OCI-LY1 (cell line): ENCODE measurements at regions not wholly inside any gene's neighbourhood (a gene's known extent, or its start where the extent isn't known, plus 50 kb on each side); places are given as distances from the start of the nearest gene placed in this dataset.

Source experiments
- EZH2 ChIP-seq: fragments of 200-600 bp; sonication (generic), shearing (Covaris generic); IDR thresholded peaks from 2 replicates; pipeline ENCODE4 v1.8.0; 2017; ENCODE audit warnings: borderline replicate concordance, mixed run types, mild to moderate bottlenecking, antibody characterized with exemption, low read length, moderate library complexity, mixed read lengths
- TF ChIP-seq, protein P1 (sequence below): fragments of 200-600 bp; sonication (generic), shearing (Covaris generic); IDR thresholded peaks from 2 replicates; pipeline ENCODE4 v1.5.1; 2017; ENCODE audit warnings: mild to moderate bottlenecking, antibody characterized with exemption, low read length, moderate library complexity, mixed read lengths

DNA sequence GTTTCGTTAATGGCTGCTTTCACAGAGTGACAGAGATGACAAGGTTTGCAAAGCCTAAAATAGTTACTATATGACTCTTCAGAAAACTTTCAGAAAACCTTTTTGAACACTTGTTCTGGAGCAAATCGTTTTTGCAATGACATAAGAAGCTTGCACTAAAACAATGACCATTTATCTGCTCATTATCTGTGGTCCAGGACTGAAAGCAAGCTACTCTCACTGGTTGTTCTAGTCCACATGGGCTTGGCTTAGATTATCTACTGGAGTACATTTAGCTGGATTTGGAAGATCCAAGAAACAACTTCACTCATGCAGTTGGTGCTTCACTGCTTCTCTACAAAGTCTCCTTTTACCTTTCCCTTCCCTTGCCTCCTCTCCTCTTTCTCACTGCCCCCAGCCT is 1836.4 kb upstream of the AGA start:
- TF ChIP-seq, protein P1, sequence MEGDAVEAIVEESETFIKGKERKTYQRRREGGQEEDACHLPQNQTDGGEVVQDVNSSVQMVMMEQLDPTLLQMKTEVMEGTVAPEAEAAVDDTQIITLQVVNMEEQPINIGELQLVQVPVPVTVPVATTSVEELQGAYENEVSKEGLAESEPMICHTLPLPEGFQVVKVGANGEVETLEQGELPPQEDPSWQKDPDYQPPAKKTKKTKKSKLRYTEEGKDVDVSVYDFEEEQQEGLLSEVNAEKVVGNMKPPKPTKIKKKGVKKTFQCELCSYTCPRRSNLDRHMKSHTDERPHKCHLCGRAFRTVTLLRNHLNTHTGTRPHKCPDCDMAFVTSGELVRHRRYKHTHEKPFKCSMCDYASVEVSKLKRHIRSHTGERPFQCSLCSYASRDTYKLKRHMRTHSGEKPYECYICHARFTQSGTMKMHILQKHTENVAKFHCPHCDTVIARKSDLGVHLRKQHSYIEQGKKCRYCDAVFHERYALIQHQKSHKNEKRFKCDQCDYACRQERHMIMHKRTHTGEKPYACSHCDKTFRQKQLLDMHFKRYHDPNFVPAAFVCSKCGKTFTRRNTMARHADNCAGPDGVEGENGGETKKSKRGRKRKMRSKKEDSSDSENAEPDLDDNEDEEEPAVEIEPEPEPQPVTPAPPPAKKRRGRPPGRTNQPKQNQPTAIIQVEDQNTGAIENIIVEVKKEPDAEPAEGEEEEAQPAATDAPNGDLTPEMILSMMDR = no peak
- TF ChIP-seq EZH2 = no peak
